ENCODE measurements at regions not wholly inside any gene's neighbourhood (a gene's known extent, or its start where the extent isn't known, plus 50 kb on each side); places are given as distances from the start of the nearest gene placed in this dataset.

- DNase-seq (ENCODE audit: low read depth in 4 of 4, low spot score in 3 of 4), result no peak
These were observed 209.9 kb downstream of the ARL4C start for GRCh38 chr2:234286956-234287355.

- no peak for DNase-seq (ENCODE audit: low read depth in 4 of 4, low spot score in 3 of 4)
These were observed 210.7 kb downstream of the ARL4C start for GRCh38 chr2:234286118-234286598.

GRCh38 chr2:234285541-234285940, 211.3 kb downstream of the ARL4C start:
- DNase-seq (ENCODE audit: low read depth in 4 of 4, low spot score in 3 of 4), result no peak

GRCh38 chr2:234279637-234280036, 217.2 kb downstream of the ARL4C start:
- DNase-seq (ENCODE audit: low read depth in 4 of 4, low spot score in 3 of 4), result no peak

GRCh38 chr2:234278556-234279255, 218.2 kb downstream of the ARL4C start:
- DNase-seq (ENCODE audit: low read depth in 4 of 4, low spot score in 3 of 4), result no peak

- no peak for DNase-seq (ENCODE audit: low read depth in 4 of 4, low spot score in 3 of 4)
These were observed 221.4 kb downstream of the ARL4C start for GRCh38 chr2:234275515-234275914.

- no peak for DNase-seq (ENCODE audit: low read depth in 4 of 4, low spot score in 3 of 4)
These were observed 222.8 kb downstream of the ARL4C start for GRCh38 chr2:234273887-234274584.

- no peak for DNase-seq (ENCODE audit: low read depth in 4 of 4, low spot score in 3 of 4)
These were observed 221.8 kb downstream of the SPP2 start for GRCh38 chr2:234272069-234272850.

GRCh38 chr2:234271338-234271737, 220.8 kb downstream of the SPP2 start:
- no peak for DNase-seq (ENCODE audit: low read depth in 4 of 4, low spot score in 3 of 4)

- no peak for DNase-seq (ENCODE audit: low read depth in 4 of 4, low spot score in 3 of 4)
These were observed 219.3 kb downstream of the SPP2 start for GRCh38 chr2:234269769-234270204.

- DNase-seq (ENCODE audit: low read depth in 4 of 4, low spot score in 3 of 4), result no peak
These were observed 217.0 kb downstream of the SPP2 start for GRCh38 chr2:234267534-234267933.

- no peak for DNase-seq (ENCODE audit: low read depth in 4 of 4, low spot score in 3 of 4)
These were observed 216.4 kb downstream of the SPP2 start for GRCh38 chr2:234266952-234267351.

- no peak for DNase-seq (ENCODE audit: low read depth in 4 of 4, low spot score in 3 of 4)
These were observed 214.7 kb downstream of the SPP2 start for GRCh38 chr2:234265206-234265605.

GRCh38 chr2:234261736-234262135, 211.2 kb downstream of the SPP2 start:
- DNase-seq (ENCODE audit: low read depth in 4 of 4, low spot score in 3 of 4), result no peak

- DNase-seq (ENCODE audit: low read depth in 4 of 4, low spot score in 3 of 4), result no peak
These were observed 208.9 kb downstream of the SPP2 start for GRCh38 chr2:234259440-234259839.

- no peak for DNase-seq (ENCODE audit: low read depth in 4 of 4, low spot score in 3 of 4)
These were observed 208.2 kb downstream of the SPP2 start for GRCh38 chr2:234258562-234259141.

GRCh38 chr2:234257859-234258561, 207.5 kb downstream of the SPP2 start:
- no peak for DNase-seq (ENCODE audit: low read depth in 4 of 4, low spot score in 3 of 4)

GRCh38 chr2:234256516-234256915, 206.0 kb downstream of the SPP2 start:
- DNase-seq (ENCODE audit: low read depth in 4 of 4, low spot score in 3 of 4), result no peak

GRCh38 chr2:234254783-234255521, 204.4 kb downstream of the SPP2 start:
- no peak for DNase-seq (ENCODE audit: low read depth in 4 of 4, low spot score in 3 of 4)

GRCh38 chr2:234252772-234253171, 202.3 kb downstream of the SPP2 start:
- DNase-seq (ENCODE audit: low read depth in 4 of 4, low spot score in 3 of 4), result no peak

All from left renal pelvis (tissue), 4 donors.